Body of pancreas (tissue), 4 donors: ENCODE measurements at regions not wholly inside any gene's neighbourhood (a gene's known extent, or its start where the extent isn't known, plus 50 kb on each side); places are given as distances from the start of the nearest gene placed in this dataset.

Experiments
- CTCF ChIP-seq, 7 experiments: fragments of 450-650 bp in 4 of 7; fragments of 200-600 bp in 3 of 7; sonication (generic) in 3 of 7; IDR thresholded peaks; one replicate each; pipeline ENCODE4 v1.5.1; 2016 to 2019; ENCODE audit warnings: antibody characterized with exemption in 7 of 7
- POLR2A ChIP-seq, 3 donors: fragments of 450-650 bp; IDR thresholded peaks; one replicate each; pipeline ENCODE4 v1.6.1; 2016; ENCODE audit warnings: antibody characterized with exemption in 3 of 3, mild to moderate bottlenecking in 2 of 3

DNA sequence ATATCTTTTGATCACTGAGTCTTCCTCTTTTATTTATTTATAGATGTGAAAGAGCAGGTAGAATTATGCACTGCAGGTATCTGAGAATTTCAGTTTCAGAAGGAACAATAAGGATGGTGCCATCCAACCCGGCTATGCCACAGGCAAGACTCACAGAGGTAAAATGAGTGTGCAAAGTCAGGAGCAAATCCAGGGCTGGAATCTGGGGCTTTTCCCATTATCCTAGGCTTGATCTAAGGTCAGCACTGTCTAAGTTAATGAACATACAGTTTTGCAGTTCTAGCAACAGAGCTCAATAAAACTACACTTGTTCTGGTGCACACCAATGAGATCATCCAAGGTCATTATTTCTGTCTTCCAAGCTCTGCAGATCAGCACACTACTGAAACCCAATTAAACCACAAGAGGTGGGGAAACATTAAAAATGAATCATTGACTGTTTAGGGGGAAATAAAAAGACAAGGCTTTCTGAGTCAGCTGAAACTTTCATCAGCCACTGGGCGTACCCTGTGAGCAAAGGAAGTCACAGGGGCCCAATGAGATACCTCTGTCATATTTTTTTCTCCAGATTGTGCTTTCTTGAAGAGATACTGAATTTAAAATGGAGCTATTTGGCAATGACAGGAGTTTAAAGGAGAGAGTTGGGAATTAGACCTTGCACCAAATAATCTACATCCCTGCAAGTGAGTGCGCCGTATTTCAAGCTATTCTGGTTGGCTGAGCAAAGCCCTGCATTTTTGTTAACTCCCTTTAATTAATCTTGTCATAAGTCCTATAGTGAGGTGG lies 662.2 kb upstream of the ZNF608 start:
- peak in 1 of 7 experiments; percentile 5 for TF ChIP-seq CTCF (IDR thresholded peaks at IDR 0.05)
- TF ChIP-seq POLR2A (IDR thresholded peaks at IDR 0.05), result no peak
